ENCODE measurements at regions not wholly inside any gene's neighbourhood (a gene's known extent, or its start where the extent isn't known, plus 50 kb on each side); places are given as distances from the start of the nearest gene placed in this dataset.

- peak; percentile 18 for DNase-seq
Measured at GRCh38 chr20:16113736-16114135, 459.5 kb downstream of the KIF16B start.

GRCh38 chr20:16111852-16112412 lies 461.3 kb downstream of the KIF16B start:
- DNase-seq: no peak

- no peak for DNase-seq
Measured at GRCh38 chr20:16111172-16111832, 461.9 kb downstream of the KIF16B start.

GRCh38 chr20:16107172-16107870 lies 465.9 kb downstream of the KIF16B start:
- no peak for DNase-seq

- DNase-seq: no peak
Measured at GRCh38 chr20:16106191-16106849, 466.9 kb downstream of the KIF16B start.

GRCh38 chr20:16104783-16105182 lies 468.5 kb downstream of the KIF16B start:
- no peak for DNase-seq
